IMR-90 (cell line): ENCODE measurements at regions not wholly inside any gene's neighbourhood (a gene's known extent, or its start where the extent isn't known, plus 50 kb on each side); places are given as distances from the start of the nearest gene placed in this dataset.

Experiments
- ATAC-seq: fragments of 200-7000 bp; cut with Tn5 transposase; 2 replicates; pipeline ENCODE4 v1.9.1; 2020; ENCODE audit warnings: low read depth, mild to moderate bottlenecking, moderate library complexity
- BruUV-seq: library from RNA; stranded (reverse); fragments of 400-500 nt; replicated peaks from 2 replicates; lab custom pipeline; 2021; lab: Mats Ljungman, UMichigan
- CTCF ChIA-PET: fragments of 300-600 bp; formaldehyde crosslinking; extraction: SDS; loops from one replicate; lab custom pipeline; 2021; ENCODE audit warnings: antibody characterized with exemption; lab: Yijun Ruan, JAX
- POLR2A ChIA-PET: fragments of 300-600 bp; sonication (Branson Sonifier 250); formaldehyde crosslinking; loops from one replicate; lab custom pipeline; 2022; ENCODE audit warnings: antibody characterized with exemption; ENCODE audit not compliant: unreplicated experiment; lab: Charles Lee
- DNase-seq: peaks from one replicate; pipeline ENCODE4 v3.0.0; 2013
- H2AFZ ChIP-seq: replicated peaks from 2 replicates; pipeline ENCODE3; 2013; ENCODE audit warnings: low read length, mild to moderate bottlenecking; ENCODE audit not compliant: poor library complexity
- H2AK5ac ChIP-seq: 2 replicates; pipeline ENCODE4 v1.6.1; 2013; ENCODE audit warnings: low read depth, low read length, inconsistent platforms
- H2AK9ac ChIP-seq: replicated peaks from 2 replicates; pipeline ENCODE3; 2013; ENCODE audit warnings: mild to moderate bottlenecking, low read depth, low read length, moderate library complexity; ENCODE audit not compliant: poor library complexity
- H2BK120ac ChIP-seq: 2 replicates; pipeline ENCODE4 v1.6.1; 2013; ENCODE audit warnings: low read depth, low read length, inconsistent platforms
- H2BK15ac ChIP-seq: 3 replicates; pipeline ENCODE4 v1.6.1; 2013; ENCODE audit warnings: low read depth, low read length, inconsistent platforms
- H2BK20ac ChIP-seq: 2 replicates; pipeline ENCODE4 v1.6.1; 2013; ENCODE audit warnings: low read depth, mild to moderate bottlenecking, inconsistent platforms, low read length, moderate library complexity
- H2BK5ac ChIP-seq: 2 replicates; pipeline ENCODE4 v1.6.1; 2013; ENCODE audit warnings: mild to moderate bottlenecking, low read depth, low read length, inconsistent platforms; ENCODE audit not compliant: poor library complexity, severe bottlenecking
- H3K14ac ChIP-seq: replicated peaks from 2 replicates; pipeline ENCODE4 v1.6.1; 2013; ENCODE audit warnings: low read depth, low read length, inconsistent platforms
- H3K18ac ChIP-seq: 2 replicates; pipeline ENCODE4 v1.6.1; 2013; ENCODE audit warnings: low read depth, low read length, control low read depth
- H3K23ac ChIP-seq: 2 replicates; pipeline ENCODE4 v1.6.1; 2013; ENCODE audit warnings: low read depth, low read length, inconsistent platforms
- H3K27ac ChIP-seq: 2 replicates; pipeline ENCODE4 v1.5.1; 2013; ENCODE audit warnings: mild to moderate bottlenecking, control low read depth, low read length; ENCODE audit not compliant: insufficient read depth
- H3K27me3 ChIP-seq: 2 replicates; pipeline ENCODE4 v1.6.1; 2013; ENCODE audit warnings: low read length; ENCODE audit not compliant: control insufficient read depth, insufficient read depth
- H3K36me3 ChIP-seq: 2 replicates; pipeline ENCODE4 v1.6.1; 2013; ENCODE audit warnings: low read length, mixed read lengths; ENCODE audit not compliant: control insufficient read depth, insufficient read depth
- H3K4ac ChIP-seq: 2 replicates; pipeline ENCODE4 v1.6.1; 2013; ENCODE audit warnings: low read depth, low read length, inconsistent platforms
- H3K4me1 ChIP-seq: 2 replicates; pipeline ENCODE4 v1.6.1; 2013; ENCODE audit warnings: low read length, mixed read lengths; ENCODE audit not compliant: control insufficient read depth, insufficient read depth
- H3K4me2 ChIP-seq: 2 replicates; pipeline ENCODE4 v1.6.1; 2013; ENCODE audit warnings: low read depth, mild to moderate bottlenecking, control low read depth, low read length, moderate library complexity
- H3K4me3 ChIP-seq: 2 replicates; pipeline ENCODE4 v1.5.1; 2013; ENCODE audit warnings: low read depth, mild to moderate bottlenecking, control low read depth, low read length, moderate library complexity; ENCODE audit not compliant: insufficient read depth
- H3K56ac ChIP-seq: 2 replicates; pipeline ENCODE4 v1.6.1; 2013; ENCODE audit warnings: low read length, inconsistent platforms; ENCODE audit not compliant: insufficient read depth; ENCODE audit errors: extremely low read depth
- H3K79me1 ChIP-seq, 2 experiments: 2 replicates each; pipeline ENCODE4 v1.6.1; 2013; ENCODE audit warnings: low read length in 2 of 2, inconsistent platforms in 1 of 2, low read depth in 1 of 2
- H3K9ac ChIP-seq: 2 replicates; pipeline ENCODE4 v1.6.1; 2013; ENCODE audit warnings: low read depth, low read length, control low read depth
- H3K9me1 ChIP-seq: 2 replicates; pipeline ENCODE4 v1.6.1; 2013; ENCODE audit warnings: low read length, inconsistent platforms; ENCODE audit not compliant: insufficient read depth
- H3K9me3 ChIP-seq: 2 replicates; pipeline ENCODE4 v1.6.1; 2013; ENCODE audit warnings: low read length; ENCODE audit not compliant: control insufficient read depth, insufficient read depth
- H4K20me1 ChIP-seq: 2 replicates; pipeline ENCODE4 v1.6.1; 2013; ENCODE audit warnings: low read length, inconsistent platforms; ENCODE audit not compliant: insufficient read depth
- H4K5ac ChIP-seq: 2 replicates; pipeline ENCODE4 v1.6.1; 2013; ENCODE audit warnings: mild to moderate bottlenecking, low read depth, low read length, control low read depth
- H4K8ac ChIP-seq, 2 experiments: 2 replicates each; pipeline ENCODE4 v1.6.1; 2013; ENCODE audit warnings: low read depth in 2 of 2, low read length in 2 of 2, control low read depth in 1 of 2, inconsistent platforms in 1 of 2
- H4K91ac ChIP-seq: 2 replicates; pipeline ENCODE4 v1.6.1; 2013; ENCODE audit warnings: low read depth, low read length, inconsistent platforms; ENCODE audit not compliant: insufficient read depth
- BHLHE40 ChIP-seq: fragments of 150-350 bp; IDR thresholded peaks from 2 replicates; pipeline ENCODE4 v1.6.1; 2016; ENCODE audit warnings: mild to moderate bottlenecking, low read depth, low read length
- CEBPB ChIP-seq: IDR thresholded peaks from 2 replicates; pipeline ENCODE4 v1.6.1; 2012; ENCODE audit warnings: low read depth, low read length, improper control_type of control experiment
- CHD1 ChIP-seq: IDR thresholded peaks from 2 replicates; pipeline ENCODE4 v1.6.1; 2012; ENCODE audit warnings: low read depth, low read length, improper control_type of control experiment
- CTCF ChIP-seq: conservative IDR thresholded peaks from 2 replicates; pipeline ENCODE4 v1.5.1; 2012; ENCODE audit warnings: mild to moderate bottlenecking, low read depth, low read length, improper control_type of control experiment
- ELK1 ChIP-seq: fragments of 150-350 bp; IDR thresholded peaks from 2 replicates; pipeline ENCODE4 v1.6.1; 2016; ENCODE audit warnings: low read depth, mild to moderate bottlenecking, low read length, moderate library complexity, borderline replicate concordance
- FOS ChIP-seq: fragments of 150-350 bp; IDR thresholded peaks from 2 replicates; pipeline ENCODE4 v1.6.1; 2016; ENCODE audit warnings: low read depth, low read length
- MAFK ChIP-seq: IDR thresholded peaks from 2 replicates; pipeline ENCODE4 v1.6.1; 2012; ENCODE audit warnings: low read depth, low read length, improper control_type of control experiment
- MAZ ChIP-seq: IDR thresholded peaks from 2 replicates; pipeline ENCODE4 v1.6.1; 2012; ENCODE audit warnings: low read depth, mild to moderate bottlenecking, low read length, improper control_type of control experiment, moderate library complexity, borderline replicate concordance
- MXI1 ChIP-seq: IDR thresholded peaks from 2 replicates; pipeline ENCODE4 v1.6.1; 2012; ENCODE audit warnings: low read depth, mild to moderate bottlenecking, low read length, moderate library complexity, borderline replicate concordance
- NFE2L2 ChIP-seq: fragments of 150-350 bp; IDR thresholded peaks from 2 replicates; pipeline ENCODE4 v1.6.1; 2016; ENCODE audit warnings: low read depth, mild to moderate bottlenecking, low read length
- POLR2A ChIP-seq: IDR thresholded peaks from 2 replicates; pipeline ENCODE4 v1.6.1; 2012; ENCODE audit warnings: mild to moderate bottlenecking, low read depth, low read length
- RAD21 ChIP-seq: IDR thresholded peaks from 2 replicates; pipeline ENCODE4 v1.6.1; 2012; ENCODE audit warnings: low read length, improper control_type of control experiment
- RCOR1 ChIP-seq: IDR thresholded peaks from 2 replicates; pipeline ENCODE4 v1.6.1; 2012; ENCODE audit warnings: mild to moderate bottlenecking, low read length, improper control_type of control experiment; ENCODE audit not compliant: insufficient replicate concordance
- RFX5 ChIP-seq: IDR thresholded peaks from 2 replicates; pipeline ENCODE4 v1.8.0; 2012; ENCODE audit warnings: low read depth, mild to moderate bottlenecking, low read length, moderate library complexity
- SMC3 ChIP-seq: fragments of 150-350 bp; IDR thresholded peaks from 2 replicates; pipeline ENCODE4 v1.6.1; 2016; ENCODE audit warnings: low read depth, mild to moderate bottlenecking, antibody characterized with exemption, low read length, moderate library complexity
- USF2 ChIP-seq: fragments of 150-350 bp; IDR thresholded peaks from 2 replicates; pipeline ENCODE4 v1.6.1; 2017; ENCODE audit warnings: mild to moderate bottlenecking, antibody characterized with exemption, low read length, low read depth
- WGBS, 2 experiments: methylation state at CpG; one replicate each; pipeline versions ENCODE4 v1.1.5 to v1.1.7; 2013; ENCODE audit warnings: missing lambda C conversion rate in 2 of 2; ENCODE audit not compliant: insufficient read length in 1 of 2; ENCODE audit errors: extremely low coverage in 2 of 2; 5-methylcytosine and 5-hydroxymethylcytosine counted together
- dilution Hi-C: fragments of 300-500 bp; cut with HindIII; formaldehyde crosslinking; loops from one replicate; pipeline ENCODE4 v1.14.3; 2018; ENCODE audit warnings: low sequenced_read_pairs; ENCODE audit not compliant: unreplicated experiment
- in situ Hi-C: fragments of 300-500 bp; cut with MboI; formaldehyde crosslinking; loops from 3 replicates; pipeline ENCODE4 v1.14.3; 2019; ENCODE audit warnings: low sequenced_read_pairs, inconsistent platforms, mixed read lengths
- intact Hi-C: fragments of 100-400 bp; cut with micrococcal nuclease; formaldehyde crosslinking; loops from 2 replicates; pipeline ENCODE4 v1.10.0; 2022

- Histone ChIP-seq H3K9ac (no peak overlapping the region), H3K4ac (no peak overlapping the region), H4K20me1 (no peaks in the 10 kb centered on the region), H3K4me2 (no peak overlapping the region), H3K14ac (no peak overlapping the region), H2BK15ac (no peak overlapping the region), H3K36me3 (no peaks in the 10 kb centered on the region), H2AK9ac (no peak overlapping the region), H2AK5ac (no peak overlapping the region), H2BK120ac (no peak overlapping the region), H3K4me1 (no peaks in the 10 kb centered on the region), H3K9me1 (no peaks in the 10 kb centered on the region), H3K4me3 (no peak overlapping the region), H3K23ac (no peak overlapping the region), H3K79me1 (no peaks in the 10 kb centered on the region), H3K27me3 (peaks cover 31% of the 10 kb centered on the region), H2BK20ac (no peak overlapping the region), H3K9me3 (no peaks in the 10 kb centered on the region), H4K8ac (no peak overlapping the region), H3K56ac (no peak overlapping the region), H2AFZ (peak overlapping the region; percentile 46), H3K27ac (no peak overlapping the region), H4K91ac (no peak overlapping the region), H2BK5ac (no peak overlapping the region), H4K5ac (no peak overlapping the region), H3K18ac (no peak overlapping the region)
- in situ Hi-C loops (loop anchor here (10.0 to 25.0 kb wide), 2 partner anchors 611 to 704 kb away; no protein-coding TSS in a partner anchor), intact Hi-C loops (no loop called here), dilution Hi-C loops (no loop called here)
- ChIA-PET POLR2A (no interaction called here), CTCF (interaction anchor here (1.1 kb wide), 1 partner anchor 7 kb away, joined by 4 read pairs; no protein-coding TSS in a partner anchor)
- 25% methylated on average over 2 of the region's 6 CpGs; no CpG with 5 or more reads in 1 of the 2 experiments for WGBS, 2 experiments
- no peak for ATAC-seq
- TF ChIP-seq ELK1, result no peak
- no peak for TF ChIP-seq SMC3
- no peak for TF ChIP-seq BHLHE40
- TF ChIP-seq CEBPB, result no peak
- TF ChIP-seq MXI1, result no peak
- no peak for TF ChIP-seq USF2
- no peak for TF ChIP-seq RCOR1
- TF ChIP-seq RFX5, result no peak
- TF ChIP-seq MAFK, result no peak
- TF ChIP-seq NFE2L2, result no peak
- TF ChIP-seq MAZ, result no peak
- TF ChIP-seq POLR2A, result no peak
- TF ChIP-seq CHD1, result no peak
- TF ChIP-seq RAD21, result no peak
- no peak for TF ChIP-seq CTCF
- no peak for TF ChIP-seq FOS
- DNase-seq, result no peak
- BruUV-seq, result no TSS peak
Measured at GRCh38 chr5:61666064-61666621, 334.1 kb downstream of the ZSWIM6 start.
